IMR-90 (cell line): ENCODE measurements at regions not wholly inside any gene's neighbourhood (a gene's known extent, or its start where the extent isn't known, plus 50 kb on each side); places are given as distances from the start of the nearest gene placed in this dataset.

ENCODE experiments used
- ATAC-seq: fragments of 200-7000 bp; cut with Tn5 transposase; 2 replicates; pipeline ENCODE4 v1.9.1; 2020; ENCODE audit warnings: low read depth, mild to moderate bottlenecking, moderate library complexity
- BruUV-seq: library from RNA; stranded (reverse); fragments of 400-500 nt; replicated peaks from 2 replicates; lab custom pipeline; 2021; lab: Mats Ljungman, UMichigan
- CTCF ChIA-PET: fragments of 300-600 bp; formaldehyde crosslinking; extraction: SDS; loops from one replicate; lab custom pipeline; 2021; ENCODE audit warnings: antibody characterized with exemption; lab: Yijun Ruan, JAX
- POLR2A ChIA-PET: fragments of 300-600 bp; sonication (Branson Sonifier 250); formaldehyde crosslinking; loops from one replicate; lab custom pipeline; 2022; ENCODE audit warnings: antibody characterized with exemption; ENCODE audit not compliant: unreplicated experiment; lab: Charles Lee
- DNase-seq: peaks from one replicate; pipeline ENCODE4 v3.0.0; 2013
- H2AFZ ChIP-seq: replicated peaks from 2 replicates; pipeline ENCODE3; 2013; ENCODE audit warnings: low read length, mild to moderate bottlenecking; ENCODE audit not compliant: poor library complexity
- H2AK5ac ChIP-seq: 2 replicates; pipeline ENCODE4 v1.6.1; 2013; ENCODE audit warnings: low read depth, low read length, inconsistent platforms
- H2AK9ac ChIP-seq: replicated peaks from 2 replicates; pipeline ENCODE3; 2013; ENCODE audit warnings: mild to moderate bottlenecking, low read depth, low read length, moderate library complexity; ENCODE audit not compliant: poor library complexity
- H2BK120ac ChIP-seq: 2 replicates; pipeline ENCODE4 v1.6.1; 2013; ENCODE audit warnings: low read depth, low read length, inconsistent platforms
- H2BK15ac ChIP-seq: 3 replicates; pipeline ENCODE4 v1.6.1; 2013; ENCODE audit warnings: low read depth, low read length, inconsistent platforms
- H2BK20ac ChIP-seq: 2 replicates; pipeline ENCODE4 v1.6.1; 2013; ENCODE audit warnings: low read depth, mild to moderate bottlenecking, inconsistent platforms, low read length, moderate library complexity
- H2BK5ac ChIP-seq: 2 replicates; pipeline ENCODE4 v1.6.1; 2013; ENCODE audit warnings: mild to moderate bottlenecking, low read depth, low read length, inconsistent platforms; ENCODE audit not compliant: poor library complexity, severe bottlenecking
- H3K14ac ChIP-seq: replicated peaks from 2 replicates; pipeline ENCODE4 v1.6.1; 2013; ENCODE audit warnings: low read depth, low read length, inconsistent platforms
- H3K18ac ChIP-seq: 2 replicates; pipeline ENCODE4 v1.6.1; 2013; ENCODE audit warnings: low read depth, low read length, control low read depth
- H3K23ac ChIP-seq: 2 replicates; pipeline ENCODE4 v1.6.1; 2013; ENCODE audit warnings: low read depth, low read length, inconsistent platforms
- H3K27ac ChIP-seq: 2 replicates; pipeline ENCODE4 v1.5.1; 2013; ENCODE audit warnings: mild to moderate bottlenecking, control low read depth, low read length; ENCODE audit not compliant: insufficient read depth
- H3K27me3 ChIP-seq: 2 replicates; pipeline ENCODE4 v1.6.1; 2013; ENCODE audit warnings: low read length; ENCODE audit not compliant: control insufficient read depth, insufficient read depth
- H3K36me3 ChIP-seq: 2 replicates; pipeline ENCODE4 v1.6.1; 2013; ENCODE audit warnings: low read length, mixed read lengths; ENCODE audit not compliant: control insufficient read depth, insufficient read depth
- H3K4ac ChIP-seq: 2 replicates; pipeline ENCODE4 v1.6.1; 2013; ENCODE audit warnings: low read depth, low read length, inconsistent platforms
- H3K4me1 ChIP-seq: 2 replicates; pipeline ENCODE4 v1.6.1; 2013; ENCODE audit warnings: low read length, mixed read lengths; ENCODE audit not compliant: control insufficient read depth, insufficient read depth
- H3K4me2 ChIP-seq: 2 replicates; pipeline ENCODE4 v1.6.1; 2013; ENCODE audit warnings: low read depth, mild to moderate bottlenecking, control low read depth, low read length, moderate library complexity
- H3K4me3 ChIP-seq: 2 replicates; pipeline ENCODE4 v1.5.1; 2013; ENCODE audit warnings: low read depth, mild to moderate bottlenecking, control low read depth, low read length, moderate library complexity; ENCODE audit not compliant: insufficient read depth
- H3K56ac ChIP-seq: 2 replicates; pipeline ENCODE4 v1.6.1; 2013; ENCODE audit warnings: low read length, inconsistent platforms; ENCODE audit not compliant: insufficient read depth; ENCODE audit errors: extremely low read depth
- H3K79me1 ChIP-seq, 2 experiments: 2 replicates each; pipeline ENCODE4 v1.6.1; 2013; ENCODE audit warnings: low read length in 2 of 2, inconsistent platforms in 1 of 2, low read depth in 1 of 2
- H3K9ac ChIP-seq: 2 replicates; pipeline ENCODE4 v1.6.1; 2013; ENCODE audit warnings: low read depth, low read length, control low read depth
- H3K9me1 ChIP-seq: 2 replicates; pipeline ENCODE4 v1.6.1; 2013; ENCODE audit warnings: low read length, inconsistent platforms; ENCODE audit not compliant: insufficient read depth
- H3K9me3 ChIP-seq: 2 replicates; pipeline ENCODE4 v1.6.1; 2013; ENCODE audit warnings: low read length; ENCODE audit not compliant: control insufficient read depth, insufficient read depth
- H4K20me1 ChIP-seq: 2 replicates; pipeline ENCODE4 v1.6.1; 2013; ENCODE audit warnings: low read length, inconsistent platforms; ENCODE audit not compliant: insufficient read depth
- H4K5ac ChIP-seq: 2 replicates; pipeline ENCODE4 v1.6.1; 2013; ENCODE audit warnings: mild to moderate bottlenecking, low read depth, low read length, control low read depth
- H4K8ac ChIP-seq, 2 experiments: 2 replicates each; pipeline ENCODE4 v1.6.1; 2013; ENCODE audit warnings: low read depth in 2 of 2, low read length in 2 of 2, control low read depth in 1 of 2, inconsistent platforms in 1 of 2
- H4K91ac ChIP-seq: 2 replicates; pipeline ENCODE4 v1.6.1; 2013; ENCODE audit warnings: low read depth, low read length, inconsistent platforms; ENCODE audit not compliant: insufficient read depth
- RAD21 ChIP-seq: IDR thresholded peaks from 2 replicates; pipeline ENCODE4 v1.6.1; 2012; ENCODE audit warnings: low read length, improper control_type of control experiment
- RCOR1 ChIP-seq: IDR thresholded peaks from 2 replicates; pipeline ENCODE4 v1.6.1; 2012; ENCODE audit warnings: mild to moderate bottlenecking, low read length, improper control_type of control experiment; ENCODE audit not compliant: insufficient replicate concordance
- WGBS, 2 experiments: methylation state at CpG; one replicate each; pipeline versions ENCODE4 v1.1.5 to v1.1.7; 2013; ENCODE audit warnings: missing lambda C conversion rate in 2 of 2; ENCODE audit not compliant: insufficient read length in 1 of 2; ENCODE audit errors: extremely low coverage in 2 of 2; 5-methylcytosine and 5-hydroxymethylcytosine counted together
- dilution Hi-C: fragments of 300-500 bp; cut with HindIII; formaldehyde crosslinking; loops from one replicate; pipeline ENCODE4 v1.14.3; 2018; ENCODE audit warnings: low sequenced_read_pairs; ENCODE audit not compliant: unreplicated experiment
- in situ Hi-C: fragments of 300-500 bp; cut with MboI; formaldehyde crosslinking; loops from 3 replicates; pipeline ENCODE4 v1.14.3; 2019; ENCODE audit warnings: low sequenced_read_pairs, inconsistent platforms, mixed read lengths
- intact Hi-C: fragments of 100-400 bp; cut with micrococcal nuclease; formaldehyde crosslinking; loops from 2 replicates; pipeline ENCODE4 v1.10.0; 2022

DNA sequence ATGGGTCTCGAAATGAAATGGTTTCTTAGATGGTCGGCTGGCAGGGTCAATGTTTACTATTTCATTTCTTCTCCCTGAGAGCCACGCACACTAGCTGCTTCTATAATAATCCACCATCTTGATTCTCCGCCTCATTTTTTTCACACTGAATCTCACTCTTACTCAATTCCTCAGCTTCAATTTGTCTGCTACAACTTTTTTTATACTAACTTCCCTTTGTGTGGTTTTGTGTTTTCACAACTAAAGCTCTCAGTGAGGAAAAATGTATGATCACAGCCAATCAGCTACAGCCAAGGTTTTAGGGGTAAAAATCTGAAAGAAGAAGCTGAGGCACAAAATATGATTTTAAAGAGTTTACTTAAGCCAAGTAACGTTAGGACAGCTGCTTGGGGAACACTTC lies 1309.4 kb downstream of the EPHA7 start:
- Histone ChIP-seq H3K4me1 (no peaks in the 10 kb centered on the region), H3K56ac (no peak overlapping the region), H2AK9ac (no peak overlapping the region), H3K36me3 (no peaks in the 10 kb centered on the region), H4K5ac (no peak overlapping the region), H2BK15ac (no peak overlapping the region), H3K4me3 (no peak overlapping the region), H3K4me2 (no peak overlapping the region), H2AK5ac (no peak overlapping the region), H3K4ac (no peak overlapping the region), H2BK20ac (no peak overlapping the region), H3K79me1 (no peaks in the 10 kb centered on the region), H3K9me3 (peaks cover 4% of the 10 kb centered on the region), H4K91ac (no peak overlapping the region), H2BK120ac (no peak overlapping the region), H3K23ac (no peak overlapping the region), H4K8ac (no peak overlapping the region), H3K27ac (no peak overlapping the region), H3K18ac (no peak overlapping the region), H2BK5ac (no peak overlapping the region), H3K27me3 (no peaks in the 10 kb centered on the region), H3K9ac (no peak overlapping the region), H3K9me1 (no peaks in the 10 kb centered on the region), H4K20me1 (no peaks in the 10 kb centered on the region), H2AFZ (no peak overlapping the region), H3K14ac (no peak overlapping the region)
- BruUV-seq: no TSS peak
- no CpG with 5 or more reads among the region's 5 CpGs for WGBS, 2 experiments
- CTCF ChIA-PET: interaction anchor here (0.9 kb wide), 1 partner anchor 11 kb away, joined by 3 read pairs; no protein-coding TSS in a partner anchor
- POLR2A ChIA-PET: interaction anchor here (0.6 kb wide), 1 partner anchor 71 kb away, joined by 5 read pairs; no protein-coding TSS in a partner anchor
- in situ Hi-C loops (no loop called here), intact Hi-C loops (loop anchor here (5.0 kb wide), 1 partner anchor 643 kb away; no protein-coding TSS in a partner anchor), dilution Hi-C loops (no loop called here)
- no peak for TF ChIP-seq RAD21
- no peak for TF ChIP-seq RCOR1
- DNase-seq: no peak
- ATAC-seq: no peak
